ENCODE measurements at regions not wholly inside any gene's neighbourhood (a gene's known extent, or its start where the extent isn't known, plus 50 kb on each side); places are given as distances from the start of the nearest gene placed in this dataset.

- TF ChIP-seq CTCF (IDR thresholded peaks at IDR 0.05), result no peak
- no peak for TF ChIP-seq EP300 (IDR thresholded peaks at IDR 0.05)
Measured at GRCh38 chr10:44049301-44050015, 335.4 kb downstream of the CXCL12 start.
